ENCODE measurements at regions not wholly inside any gene's neighbourhood (a gene's known extent, or its start where the extent isn't known, plus 50 kb on each side); places are given as distances from the start of the nearest gene placed in this dataset.

DNA sequence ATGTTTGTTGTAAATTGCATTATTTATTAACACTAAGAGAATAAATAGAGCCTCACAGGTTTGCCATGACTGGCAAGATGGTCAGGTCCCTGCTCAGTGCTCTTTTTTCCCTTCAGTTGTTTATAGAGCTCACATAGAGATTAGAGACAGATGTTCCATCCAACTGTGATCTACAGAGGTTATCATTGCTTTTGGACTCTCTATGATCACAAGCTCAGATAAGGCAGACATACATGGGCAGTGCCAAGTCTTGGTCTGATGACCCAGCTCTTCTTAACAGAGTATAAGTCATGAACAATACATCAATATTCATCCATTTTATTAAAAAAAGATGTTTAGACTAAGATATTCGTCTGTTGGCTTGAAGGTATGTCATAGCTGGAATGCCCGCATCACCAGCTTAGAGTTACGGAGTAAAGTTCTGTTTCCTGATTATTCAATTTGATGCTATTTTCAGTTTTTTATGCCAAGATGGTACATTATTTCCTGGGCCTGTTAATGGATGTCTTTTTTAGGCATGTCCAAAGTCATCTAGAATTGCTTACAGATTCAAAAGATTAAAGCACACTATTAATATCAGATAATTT lies 729.8 kb upstream of the SLC10A2 start:
- DNase-seq (ENCODE audit: low spot score), result no peak

- DNase-seq (ENCODE audit: low spot score), result no peak
These were observed 728.3 kb upstream of the SLC10A2 start for GRCh38 chr13:103794526-103794925.

DNA sequence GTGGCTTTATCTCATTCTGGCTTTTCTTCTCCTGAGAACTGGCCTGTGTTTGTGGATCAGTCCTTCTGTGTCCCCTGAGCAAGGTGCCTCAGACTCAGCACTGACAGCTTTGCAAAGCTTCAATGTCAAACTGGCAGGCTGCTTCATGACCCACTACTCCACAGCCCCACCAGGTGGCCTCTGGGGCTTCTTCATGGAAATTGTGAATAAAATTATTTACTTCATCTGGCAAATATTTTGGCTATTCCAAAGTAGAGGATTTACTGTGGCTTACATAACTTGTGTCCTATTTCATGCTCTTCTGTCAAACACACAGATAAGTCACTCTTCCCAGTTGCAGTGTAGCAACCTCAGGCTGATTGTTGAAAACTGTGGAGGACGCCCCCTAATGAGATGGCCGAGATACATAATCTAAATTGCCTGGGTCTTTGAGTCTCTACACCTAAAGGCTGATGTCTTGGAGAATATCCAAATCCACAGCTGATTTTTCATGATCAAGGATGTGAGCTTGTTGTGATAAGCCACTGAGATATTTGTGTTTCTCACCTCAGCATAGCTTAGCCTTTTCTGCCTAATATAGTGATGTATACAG lies 721.9 kb upstream of the SLC10A2 start:
- DNase-seq (ENCODE audit: low spot score), result no peak

GRCh38 chr13:103772576-103772975 lies 706.4 kb upstream of the SLC10A2 start:
- DNase-seq (ENCODE audit: low spot score), result no peak

DNA sequence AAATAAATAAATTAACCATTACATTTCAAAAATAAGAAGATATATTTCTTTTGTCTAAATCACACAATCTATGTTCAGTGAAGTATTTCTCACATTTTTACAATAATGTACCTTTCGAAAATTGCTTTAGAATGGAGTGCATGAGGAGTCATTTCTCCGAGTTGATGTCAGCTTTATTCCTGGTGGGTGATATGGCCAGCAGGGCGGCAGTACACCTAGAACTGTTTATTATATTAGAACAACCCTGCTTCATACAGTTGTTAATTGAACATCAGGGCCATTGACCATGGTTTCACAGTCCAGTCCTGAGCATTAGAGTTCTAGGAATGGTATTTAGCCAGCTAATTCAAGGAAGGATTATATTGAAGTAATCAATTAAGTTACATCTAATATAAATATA lies 696.3 kb upstream of the SLC10A2 start:
- DNase-seq (ENCODE audit: low spot score), result no peak

DNA sequence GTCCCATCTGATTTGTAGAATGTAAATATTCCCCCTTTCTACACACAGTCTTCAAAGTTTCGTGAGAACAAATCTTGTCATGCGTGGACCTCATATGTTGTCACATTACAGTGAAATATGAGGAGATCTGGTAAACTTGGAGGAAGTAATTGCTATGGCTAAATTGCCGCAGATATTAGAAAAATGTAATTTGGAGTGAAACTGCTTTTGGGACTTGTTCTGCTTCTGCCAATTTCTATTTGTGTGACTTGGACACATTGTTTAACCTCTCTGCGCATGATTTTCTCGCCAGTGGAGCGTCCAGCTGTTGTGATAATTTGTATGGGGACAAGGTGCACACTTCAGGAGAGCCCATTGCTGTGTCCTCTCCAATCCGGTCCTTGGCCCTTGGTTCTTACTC lies 693.1 kb upstream of the SLC10A2 start:
- DNase-seq (ENCODE audit: low spot score), result no peak

DNA sequence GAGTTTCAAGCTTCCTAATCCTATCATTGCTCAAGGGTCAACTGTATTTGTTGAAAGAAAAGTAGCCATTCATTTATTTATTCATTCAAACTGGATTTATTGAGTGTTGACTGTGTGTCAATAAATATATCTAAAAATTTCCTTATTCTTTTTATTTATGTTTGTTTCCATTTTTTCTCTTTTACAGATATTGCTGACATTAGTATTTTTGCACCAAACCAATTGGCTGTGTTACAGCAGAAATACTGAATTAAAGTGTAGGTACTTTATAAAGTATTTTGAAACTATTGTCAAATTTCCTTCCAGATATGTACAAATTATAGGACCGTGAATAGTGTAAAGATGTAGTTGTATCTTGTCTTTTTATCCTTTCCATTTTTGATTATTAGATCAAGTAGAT lies 692.0 kb upstream of the SLC10A2 start:
- no peak for DNase-seq (ENCODE audit: low spot score)

DNA sequence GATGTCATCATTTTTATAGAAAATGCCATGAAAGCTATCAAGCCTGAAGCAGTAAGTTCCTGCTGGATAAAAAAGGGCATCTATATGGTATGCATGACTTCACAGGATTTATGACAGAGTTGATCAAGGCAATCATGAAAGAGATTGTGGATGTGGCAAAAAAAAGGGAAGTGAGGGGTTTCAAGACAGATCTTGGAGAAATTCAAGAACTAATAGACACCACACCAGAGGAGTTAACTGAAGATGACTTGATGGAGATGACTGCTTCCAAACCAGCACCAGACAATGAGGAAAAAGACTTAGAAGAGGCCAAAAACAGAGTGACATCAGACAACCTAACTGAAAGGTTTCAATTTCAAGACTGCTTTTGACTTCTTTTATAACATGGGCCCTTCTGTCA lies 691.1 kb upstream of the SLC10A2 start:
- no peak for DNase-seq (ENCODE audit: low spot score)

DNA sequence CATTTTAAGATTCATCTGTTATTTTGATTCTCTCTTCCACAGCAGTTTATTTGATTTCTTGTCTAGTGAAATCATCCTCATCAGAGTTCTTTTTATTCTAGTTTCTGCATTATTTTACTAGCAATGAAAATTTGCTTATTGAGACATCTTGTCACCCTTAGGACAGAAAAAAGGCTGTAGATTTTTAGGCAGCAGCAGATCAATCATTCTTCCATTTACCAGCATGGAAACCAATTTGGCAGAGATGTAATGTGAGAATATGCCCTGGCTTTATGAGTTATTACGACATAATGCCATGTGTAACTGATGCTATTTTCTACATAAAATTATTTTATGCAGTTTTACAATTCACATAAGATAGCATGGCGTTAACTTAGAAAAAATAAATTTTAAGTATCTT lies 688.6 kb upstream of the SLC10A2 start:
- no peak for DNase-seq (ENCODE audit: low spot score)

GRCh38 chr13:103734837-103735236 lies 668.6 kb upstream of the SLC10A2 start:
- DNase-seq (ENCODE audit: low spot score), result no peak

- DNase-seq (ENCODE audit: low spot score), result no peak
These were observed 665.7 kb upstream of the SLC10A2 start for GRCh38 chr13:103731959-103732358.

- DNase-seq (ENCODE audit: low spot score), result no peak
These were observed 664.2 kb upstream of the SLC10A2 start for GRCh38 chr13:103730407-103730806.

GRCh38 chr13:103726808-103727207 lies 660.6 kb upstream of the SLC10A2 start:
- no peak for DNase-seq (ENCODE audit: low spot score)

DNA sequence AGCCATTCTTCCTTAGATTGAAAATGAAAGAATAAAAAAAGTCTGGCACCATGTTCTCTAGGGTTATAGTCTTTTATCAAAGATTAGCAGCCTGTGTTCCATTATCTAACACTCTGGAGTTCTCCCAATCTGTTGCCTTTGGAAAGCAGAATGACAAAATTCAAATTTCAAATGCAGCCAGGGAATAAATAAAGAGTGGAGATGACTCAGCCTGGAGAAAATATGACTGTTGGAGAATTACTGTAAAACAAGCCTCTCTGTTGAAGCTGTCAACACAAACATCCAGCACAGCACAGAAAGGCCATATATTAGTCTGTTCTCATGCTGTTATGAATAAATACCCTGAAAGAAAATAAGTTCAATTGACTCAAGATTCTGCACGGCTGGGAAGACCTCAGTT lies 650.5 kb upstream of the SLC10A2 start:
- no peak for DNase-seq (ENCODE audit: low spot score)

DNA sequence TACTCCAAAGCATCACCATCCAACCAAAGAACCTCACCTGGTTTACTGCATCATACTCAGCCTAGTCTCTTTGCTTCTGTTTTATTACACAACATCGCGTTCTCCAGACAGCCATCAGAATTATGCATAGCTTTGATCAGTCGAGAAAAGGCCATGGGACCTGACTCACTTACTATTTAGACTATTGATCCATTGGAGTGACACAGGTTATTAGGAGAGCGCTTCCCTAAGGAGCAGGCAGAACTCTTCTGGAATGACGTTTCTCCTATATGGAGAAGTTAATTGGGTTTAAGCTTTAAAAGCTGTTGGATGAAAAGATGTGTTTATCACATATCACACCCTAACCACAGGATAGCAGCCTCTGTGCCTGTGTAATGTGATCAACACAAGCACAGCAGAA lies 649.1 kb upstream of the SLC10A2 start:
- DNase-seq (ENCODE audit: low spot score), result no peak

DNA sequence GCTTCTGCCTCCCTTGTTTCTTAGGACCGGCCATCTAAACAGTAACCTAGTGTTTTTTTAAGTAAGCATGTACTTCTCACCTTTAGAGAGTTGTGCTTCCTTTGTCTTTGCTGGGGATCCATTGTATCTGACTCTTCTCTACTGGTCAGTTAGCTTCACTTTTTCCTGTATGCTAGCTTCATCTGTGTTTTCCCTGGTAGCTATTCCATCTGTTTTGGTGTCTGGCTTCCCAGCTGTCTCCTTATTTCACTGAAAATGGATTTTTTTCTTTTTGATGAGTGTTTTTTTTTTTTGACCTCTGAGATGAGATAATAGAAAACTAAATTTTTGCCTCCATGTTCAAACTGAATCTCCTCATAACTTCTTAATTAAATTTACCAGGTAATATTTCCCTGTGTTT lies 637.0 kb upstream of the SLC10A2 start:
- DNase-seq (ENCODE audit: low spot score), result no peak

DNA sequence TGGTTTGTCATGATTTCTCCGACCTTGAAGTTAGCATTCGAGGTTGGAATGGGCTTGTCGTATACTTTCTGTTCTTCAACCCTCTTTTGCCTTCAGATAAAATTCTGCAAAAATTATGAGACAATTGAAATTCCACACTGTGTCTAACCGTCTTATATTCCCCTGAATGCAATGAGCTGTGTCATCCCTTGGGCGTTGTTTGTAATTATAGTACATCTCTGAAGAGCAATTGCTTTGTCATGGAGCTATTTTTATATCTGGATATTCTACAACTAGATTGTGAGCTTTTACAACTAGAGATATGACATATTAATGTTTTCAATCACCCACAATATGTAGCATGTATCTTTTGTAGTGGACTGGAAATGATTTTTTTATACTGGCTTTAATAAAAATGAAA lies 631.8 kb upstream of the SLC10A2 start:
- no peak for DNase-seq (ENCODE audit: low spot score)

DNA sequence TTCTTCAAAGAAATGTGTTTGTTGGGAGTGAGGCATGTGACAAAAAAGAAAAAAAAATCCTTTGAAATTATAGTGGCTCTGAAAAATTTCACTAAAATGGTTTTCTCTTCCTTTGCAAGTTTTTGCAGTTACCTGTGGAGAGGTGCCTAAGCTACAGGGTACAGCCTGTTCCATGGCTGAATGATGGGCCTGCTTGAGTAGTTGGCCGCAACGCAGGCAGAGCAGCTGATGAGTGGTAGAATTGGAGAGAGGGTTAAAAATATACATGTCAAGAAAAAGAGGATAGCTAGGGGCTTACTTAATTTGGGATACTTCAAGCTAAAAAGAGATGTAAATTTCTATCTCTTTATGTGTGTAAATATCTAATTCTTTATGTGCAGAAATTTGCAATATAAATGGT lies 629.1 kb upstream of the SLC10A2 start:
- DNase-seq (ENCODE audit: low spot score), result no peak

DNA sequence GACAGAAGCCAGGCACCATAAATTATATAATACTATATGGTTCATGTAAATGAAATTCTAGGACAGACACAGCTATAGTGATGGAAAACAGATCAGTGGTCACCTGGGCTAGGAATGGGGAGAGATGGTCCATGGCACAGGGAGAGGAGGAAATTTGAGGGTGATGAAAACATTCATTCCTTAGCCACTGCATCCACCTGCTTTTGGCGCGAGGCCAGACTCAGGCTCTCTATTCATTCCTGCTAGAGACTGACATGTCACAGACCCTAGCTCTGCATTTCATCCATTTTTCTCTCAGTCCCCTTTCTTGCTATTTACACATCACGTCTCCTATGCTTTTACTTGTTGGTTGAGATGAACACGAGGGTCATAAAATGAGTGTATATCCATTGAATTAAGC lies 628.3 kb upstream of the SLC10A2 start:
- no peak for DNase-seq (ENCODE audit: low spot score)

GRCh38 chr13:103694033-103694432 lies 627.8 kb upstream of the SLC10A2 start:
- DNase-seq (ENCODE audit: low spot score), result no peak

DNA sequence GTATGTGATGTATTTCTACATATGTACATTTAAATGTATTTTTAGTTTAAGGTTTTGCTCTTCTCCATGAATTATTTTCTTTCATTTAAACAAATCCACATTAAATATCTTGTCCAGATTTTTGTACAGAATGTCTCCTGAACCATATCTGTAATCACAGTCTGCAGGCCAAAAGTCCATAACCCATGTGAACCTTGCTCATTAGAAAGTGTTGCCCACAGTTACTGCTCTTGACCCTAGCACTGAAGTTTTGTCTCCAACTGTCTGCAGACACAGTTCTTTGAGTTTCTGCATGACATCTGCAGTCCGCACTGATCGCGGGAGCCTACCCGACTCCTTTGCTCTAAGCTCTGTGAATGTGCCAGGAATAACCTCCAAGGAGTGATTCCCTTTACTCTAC lies 626.2 kb upstream of the SLC10A2 start:
- no peak for DNase-seq (ENCODE audit: low spot score)

DNA sequence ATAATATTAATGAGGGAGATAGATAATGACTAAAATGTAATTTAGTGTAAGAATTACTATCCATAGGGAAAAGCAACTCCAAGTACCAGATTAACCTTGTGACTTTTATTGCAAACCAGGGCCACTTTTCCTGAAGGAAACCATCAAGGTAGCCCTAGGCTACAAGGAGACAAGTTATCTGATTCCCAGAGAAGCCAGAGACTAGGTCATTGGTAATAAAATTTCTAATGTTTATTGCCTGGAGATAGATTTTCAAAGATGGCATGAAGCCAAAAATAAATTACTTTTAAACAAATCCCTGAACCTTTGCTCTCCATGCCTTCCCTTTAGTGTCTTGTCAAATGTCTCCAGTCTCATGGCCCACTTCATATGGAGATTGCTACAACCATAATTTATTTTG lies 610.1 kb upstream of the SLC10A2 start:
- DNase-seq (ENCODE audit: low spot score), result no peak

DNA sequence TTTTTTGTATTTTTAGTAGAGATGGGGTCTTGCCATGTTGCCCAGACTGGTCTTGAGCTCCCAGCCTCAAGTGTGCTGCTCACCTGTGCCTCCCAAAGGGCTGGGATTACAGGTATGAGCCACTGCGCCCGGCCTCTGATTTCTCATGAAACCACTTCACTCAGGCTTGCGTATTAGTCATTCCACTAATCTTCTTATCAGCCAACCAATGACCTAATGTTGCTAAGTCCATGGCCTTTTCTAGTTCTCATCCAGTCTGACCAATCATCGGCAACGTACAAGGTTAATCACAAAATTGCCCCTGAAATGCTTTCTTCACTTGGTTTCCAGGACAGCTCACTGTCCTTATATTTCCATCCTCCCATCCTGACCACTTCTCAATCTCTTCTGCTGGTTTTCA lies 605.3 kb upstream of the SLC10A2 start:
- no peak for DNase-seq (ENCODE audit: low spot score)

GRCh38 chr13:103663996-103664395 lies 597.8 kb upstream of the SLC10A2 start:
- no peak for DNase-seq (ENCODE audit: low spot score)

DNA sequence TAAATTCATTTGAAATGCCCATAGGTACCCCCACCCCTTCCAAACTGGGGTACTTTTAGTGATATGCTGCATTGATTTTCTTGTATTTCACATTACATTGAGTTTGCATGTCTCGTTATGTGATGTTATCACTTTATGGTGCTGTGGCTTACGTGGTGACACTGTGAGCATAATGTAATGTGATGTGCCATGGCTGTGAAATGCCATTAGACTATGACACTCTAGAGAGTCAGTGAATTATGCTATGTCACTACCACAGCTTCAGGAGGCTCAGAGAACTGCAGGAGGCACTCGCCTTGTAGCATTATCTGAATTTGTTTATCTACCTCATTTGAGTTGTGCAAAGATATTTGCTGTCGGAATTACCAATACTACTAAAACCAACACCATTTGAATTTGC lies 590.1 kb upstream of the SLC10A2 start:
- DNase-seq (ENCODE audit: low spot score), result no peak

Measured in AG08395 (cell line).